GF-D8 (cell line): ENCODE measurements at regions not wholly inside any gene's neighbourhood (a gene's known extent, or its start where the extent isn't known, plus 50 kb on each side); places are given as distances from the start of the nearest gene placed in this dataset.
"Not testable (repeated sequence)": the region's sequence is repeated elsewhere in the genome, so short reads cannot be mapped to it uniquely, and the experiment has no call there.

Source experiments
- DNase-seq: peaks from one replicate; lab custom pipeline; 2025; lab: John Stamatoyannopoulos, UW

DNA sequence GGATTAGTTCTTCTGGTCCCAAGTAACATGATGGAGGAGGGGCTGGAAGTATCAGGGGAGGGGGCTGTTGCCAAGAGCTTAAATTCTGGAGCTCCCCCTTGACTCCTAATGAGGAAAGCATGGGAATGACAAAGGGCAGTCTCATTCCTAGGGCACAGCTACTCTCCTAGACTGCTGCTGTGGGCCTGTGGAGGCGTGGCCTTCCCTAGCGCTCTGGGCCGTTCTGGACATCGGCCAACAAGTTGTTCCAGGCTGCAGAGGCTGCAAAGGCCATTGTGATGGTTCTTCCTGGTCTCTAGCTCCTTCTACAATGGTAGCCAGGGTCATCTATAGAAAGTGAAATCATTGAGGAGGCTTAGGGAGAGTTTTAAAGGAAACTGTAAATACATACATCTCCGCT, 916.6 kb downstream of the DIAPH3 start:
- DNase-seq: no peak

DNA sequence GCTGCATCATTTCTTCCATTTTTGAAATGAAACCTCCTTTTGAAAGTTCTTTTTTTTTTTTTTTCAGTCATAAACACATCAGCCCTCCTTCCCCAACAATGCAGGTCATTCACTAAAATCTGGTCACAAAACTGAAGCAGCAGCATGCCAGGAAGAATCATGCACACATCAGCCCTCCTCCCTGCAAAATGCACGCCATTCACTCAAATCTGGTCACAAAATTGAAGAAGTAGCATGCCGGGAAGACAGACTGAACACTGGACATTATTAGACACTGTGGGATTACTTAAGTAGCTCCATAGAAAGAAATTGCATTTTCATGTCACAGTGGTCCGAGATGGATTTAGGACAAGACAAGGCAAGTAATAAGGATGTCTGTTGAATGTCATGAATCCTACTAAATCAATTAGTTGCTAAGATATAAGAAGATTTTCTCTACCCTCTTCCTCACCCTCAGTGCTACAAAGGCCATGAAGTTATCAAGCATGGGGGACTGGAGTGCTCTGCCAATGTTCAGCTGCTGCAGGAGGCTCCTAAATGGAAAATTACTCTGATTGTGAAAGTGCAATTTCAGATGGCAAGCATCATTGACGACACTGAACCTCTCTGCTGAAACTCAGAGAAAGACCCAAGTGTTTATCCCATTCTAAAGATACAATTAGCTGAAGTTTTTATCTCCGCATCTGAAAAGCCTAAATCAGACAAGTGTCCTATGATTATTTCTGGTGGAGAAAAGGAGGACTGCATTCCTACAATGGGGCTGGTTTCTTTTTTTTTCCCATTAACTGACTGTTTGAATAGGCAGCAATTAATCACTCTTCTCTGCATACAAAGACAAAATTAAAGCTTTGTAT, 913.2 kb downstream of the DIAPH3 start:
- no peak for DNase-seq

- no peak for DNase-seq
These were observed 904.3 kb downstream of the DIAPH3 start for GRCh38 chr13:59259165-59260000.

GRCh38 chr13:59261928-59262488, 901.7 kb downstream of the DIAPH3 start:
- no peak for DNase-seq

- no peak for DNase-seq
These were observed 900.2 kb downstream of the DIAPH3 start for GRCh38 chr13:59263531-59263930.

- DNase-seq: no peak
These were observed 897.2 kb downstream of the DIAPH3 start for GRCh38 chr13:59266478-59267063.

DNA sequence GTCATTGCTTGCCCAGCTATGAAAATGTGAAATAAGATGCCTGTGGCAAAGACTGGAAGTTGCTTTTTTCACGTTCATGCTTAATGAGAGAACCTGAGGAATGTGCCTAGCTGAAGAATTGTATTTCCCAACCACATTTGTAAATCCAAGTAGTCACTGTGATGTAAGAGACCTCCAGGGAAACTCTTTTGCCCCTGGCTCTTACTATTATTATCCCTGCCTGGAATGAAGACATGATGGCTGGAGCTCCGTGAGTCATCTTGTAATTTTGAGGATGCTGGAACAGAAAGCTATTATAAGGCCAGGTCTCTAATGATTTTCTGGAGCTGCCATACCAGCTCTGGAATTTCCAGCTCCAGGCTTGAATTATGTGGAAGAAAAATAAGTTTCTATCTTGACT, 894.3 kb downstream of the DIAPH3 start:
- no peak for DNase-seq

- DNase-seq: no peak
These were observed 893.4 kb downstream of the DIAPH3 start for GRCh38 chr13:59270327-59270726.

DNA sequence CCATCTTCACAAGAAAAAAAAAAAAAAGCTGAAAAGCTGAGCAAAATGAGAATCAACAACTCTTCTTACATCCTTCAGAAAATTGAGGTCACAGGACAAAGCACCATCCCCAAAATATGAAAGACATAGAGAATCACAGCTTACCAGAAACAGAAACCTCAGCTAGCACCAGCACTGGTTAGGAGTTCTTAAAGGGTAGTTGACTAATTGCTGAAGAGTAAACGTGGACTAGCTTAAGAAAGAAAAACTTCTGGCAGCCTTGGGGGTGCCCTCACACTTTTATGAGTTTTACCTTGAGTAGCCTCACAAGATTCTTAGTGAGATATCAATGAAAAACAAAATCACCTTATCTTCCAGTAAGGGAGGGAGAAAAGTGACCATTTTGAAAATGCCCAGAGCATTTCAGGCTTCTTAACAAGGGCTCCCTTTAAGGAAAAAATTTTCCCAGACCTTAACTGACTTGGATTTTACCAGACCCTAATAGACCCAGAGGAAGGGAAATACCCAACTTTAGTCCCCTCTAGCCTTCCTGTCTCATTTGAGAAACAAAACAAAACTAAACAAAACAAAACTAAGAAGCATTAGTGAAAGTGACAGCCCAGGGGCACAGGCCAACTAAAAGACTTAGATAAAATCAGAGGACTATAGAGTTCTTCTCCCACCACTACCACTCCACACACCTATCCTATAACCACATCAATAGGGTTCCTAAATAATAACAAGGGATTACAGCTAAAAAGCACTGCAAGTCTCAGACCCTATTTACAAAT, 888.6 kb downstream of the DIAPH3 start:
- DNase-seq: no peak

DNA sequence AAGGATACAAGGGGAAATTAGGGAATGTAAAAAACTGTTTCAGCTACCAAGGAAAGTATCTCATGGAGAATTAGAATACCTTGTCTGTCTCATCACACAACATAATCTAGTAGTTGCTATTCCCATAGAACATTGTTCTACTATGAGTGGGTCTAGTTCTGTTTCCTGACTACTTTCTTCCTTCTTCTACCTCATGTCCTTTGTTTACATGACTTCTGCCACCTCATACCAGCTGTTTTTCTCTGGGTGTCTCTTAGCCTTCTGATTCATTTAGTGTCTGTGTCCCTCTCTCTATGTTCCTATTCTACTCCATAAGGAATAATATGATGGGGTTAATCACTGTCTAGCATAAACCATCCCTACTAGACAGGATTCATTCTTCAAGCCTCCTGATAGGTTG, 887.3 kb downstream of the DIAPH3 start:
- no peak for DNase-seq

DNA sequence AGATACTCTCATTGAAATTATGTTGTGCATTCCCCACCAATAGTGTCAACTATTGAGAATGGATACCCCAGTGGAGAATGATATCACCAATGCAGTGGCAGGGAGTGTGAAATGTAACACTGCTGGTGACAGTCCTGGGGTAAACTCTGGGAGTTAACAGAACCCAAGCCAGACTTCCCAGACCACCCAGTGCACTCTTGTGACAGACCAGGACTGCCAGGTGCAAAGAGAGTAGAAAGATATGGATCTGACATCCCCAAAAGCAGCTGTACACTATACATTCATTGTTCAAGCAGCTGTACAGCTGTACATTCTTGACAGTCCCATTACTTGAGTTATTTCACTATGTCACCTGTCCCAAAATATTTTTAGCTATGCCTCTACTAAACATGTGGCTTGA, 886.6 kb downstream of the DIAPH3 start:
- no peak for DNase-seq

- no peak for DNase-seq
These were observed 884.7 kb downstream of the DIAPH3 start for GRCh38 chr13:59279028-59279427.

- DNase-seq: no peak
These were observed 884.2 kb downstream of the DIAPH3 start for GRCh38 chr13:59279576-59279975.

DNA sequence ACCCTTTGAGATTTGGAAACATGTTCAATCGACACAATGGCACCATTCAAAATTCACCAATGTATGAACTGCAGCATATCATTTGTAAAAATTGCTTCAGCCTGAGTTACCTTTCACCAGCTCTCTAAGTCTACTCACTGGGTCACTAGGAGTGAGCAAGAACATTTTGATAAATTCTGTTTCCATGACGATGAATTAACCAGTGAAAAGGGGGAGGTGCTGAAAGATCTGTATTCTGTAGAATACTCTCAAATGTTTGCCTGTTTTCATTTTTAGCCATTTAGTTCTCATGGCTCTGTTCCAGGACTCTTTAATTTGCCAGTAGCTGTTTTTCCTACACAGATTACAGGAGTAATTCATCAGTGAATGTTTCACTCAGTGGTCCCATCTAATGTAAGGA, 883.4 kb downstream of the DIAPH3 start:
- DNase-seq: no peak

GRCh38 chr13:59281453-59281852, 882.3 kb downstream of the DIAPH3 start:
- DNase-seq: no peak

DNA sequence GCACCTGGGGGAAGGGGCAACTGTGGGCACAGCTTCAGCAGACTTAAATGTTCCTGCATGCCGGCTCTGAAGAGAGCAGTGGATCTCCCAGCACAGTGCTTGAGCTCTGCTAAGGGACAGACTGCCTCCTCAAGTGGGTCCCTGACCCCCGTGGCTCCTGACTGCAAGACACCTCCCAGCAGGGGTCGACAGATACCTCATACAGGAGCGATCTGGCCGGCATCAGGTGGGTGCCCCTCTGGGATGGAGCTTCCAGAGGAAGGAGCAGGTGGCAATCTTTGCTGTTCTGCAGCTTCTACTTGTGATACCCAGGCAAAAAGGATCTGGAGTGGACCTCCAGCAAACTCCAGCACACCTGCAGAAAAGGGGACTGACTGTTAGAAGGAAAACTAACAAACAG, 871.5 kb downstream of the DIAPH3 start:
- DNase-seq: not testable (repeated sequence)

DNA sequence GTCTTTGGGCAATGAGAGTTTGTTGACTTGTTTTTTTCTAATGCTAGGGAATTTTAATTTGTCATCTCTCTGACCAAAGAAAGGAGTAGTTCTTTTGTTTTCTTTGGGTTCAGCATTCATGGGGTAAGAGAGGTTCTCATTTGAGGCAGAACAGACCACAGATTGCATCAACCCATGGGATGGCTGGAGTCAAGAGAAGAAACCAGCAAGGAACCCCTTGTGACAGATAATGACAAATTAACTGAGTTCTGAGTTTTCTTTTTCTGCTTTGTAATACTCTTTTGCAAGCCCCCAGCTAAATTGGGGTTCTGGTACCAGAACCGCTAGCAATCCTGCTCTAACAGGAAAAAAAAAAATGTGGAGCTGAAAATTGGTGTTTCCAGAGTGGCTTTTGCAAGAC, 864.1 kb downstream of the DIAPH3 start:
- DNase-seq: no peak

- DNase-seq: no peak
These were observed 863.2 kb downstream of the DIAPH3 start for GRCh38 chr13:59300355-59301173.

- DNase-seq: no peak
These were observed 862.6 kb downstream of the DIAPH3 start for GRCh38 chr13:59301174-59301567.

- no peak for DNase-seq
These were observed 860.3 kb downstream of the DIAPH3 start for GRCh38 chr13:59303433-59303832.

- DNase-seq: no peak
These were observed 859.1 kb downstream of the DIAPH3 start for GRCh38 chr13:59304596-59304995.
